NCI-H1417 (cell line): ENCODE measurements at regions not wholly inside any gene's neighbourhood (a gene's known extent, or its start where the extent isn't known, plus 50 kb on each side); places are given as distances from the start of the nearest gene placed in this dataset.
"Not testable (repeated sequence)": the region's sequence is repeated elsewhere in the genome, so short reads cannot be mapped to it uniquely, and the experiment has no call there.

Experiments
- DNase-seq, 3 experiments: peaks; one replicate each; lab custom pipeline; 2025; lab: John Stamatoyannopoulos, UW

GRCh38 chr6:119493980-119494379 is 144.4 kb upstream of the MAN1A1 start:
- peak in 2 of 3 experiments; percentile 25 to 73 for DNase-seq

- not testable (repeated sequence) for DNase-seq
Measured at GRCh38 chr6:119491112-119491511, 141.6 kb upstream of the MAN1A1 start.

- not testable (repeated sequence) for DNase-seq
Measured at GRCh38 chr6:119490050-119490449, 140.5 kb upstream of the MAN1A1 start.

DNA sequence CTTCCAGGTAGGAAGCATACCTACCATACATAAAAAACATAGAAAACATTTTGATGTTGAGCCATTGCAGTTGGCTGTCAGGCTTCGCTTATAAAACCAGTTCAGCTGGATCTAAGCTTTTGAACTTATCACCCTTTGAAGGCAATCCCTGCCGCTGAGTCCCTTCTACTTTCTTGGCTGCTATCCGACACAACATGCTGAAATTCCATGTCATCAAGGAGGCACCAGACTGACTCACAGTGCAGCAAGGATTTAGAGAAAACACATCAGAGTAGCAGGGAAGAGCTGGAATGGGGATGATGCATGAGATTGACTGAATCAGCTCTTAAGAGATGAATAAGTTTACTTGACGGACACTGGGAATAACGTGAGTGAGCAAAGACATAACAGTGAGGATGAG is 135.0 kb upstream of the MAN1A1 start:
- DNase-seq: no peak

DNA sequence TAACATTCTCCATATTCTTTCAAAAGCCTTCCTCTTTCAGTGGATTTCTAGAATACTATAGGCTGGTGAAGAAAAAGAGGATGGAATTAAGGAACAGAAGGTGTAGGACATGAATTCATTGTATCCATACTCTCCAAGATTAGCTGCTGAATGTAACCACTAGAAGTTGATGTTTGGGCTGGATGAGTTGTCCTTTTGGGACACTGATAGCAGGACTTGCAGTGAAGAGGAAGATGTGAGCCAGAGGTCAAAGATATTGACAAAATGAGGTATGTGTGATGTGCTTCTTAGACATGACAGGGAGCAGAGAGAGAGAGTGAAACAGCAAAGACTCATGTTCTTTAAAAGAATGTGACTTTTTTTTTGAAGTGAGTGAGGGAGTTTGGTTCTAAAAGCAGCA is 134.3 kb upstream of the MAN1A1 start:
- no peak for DNase-seq

DNA sequence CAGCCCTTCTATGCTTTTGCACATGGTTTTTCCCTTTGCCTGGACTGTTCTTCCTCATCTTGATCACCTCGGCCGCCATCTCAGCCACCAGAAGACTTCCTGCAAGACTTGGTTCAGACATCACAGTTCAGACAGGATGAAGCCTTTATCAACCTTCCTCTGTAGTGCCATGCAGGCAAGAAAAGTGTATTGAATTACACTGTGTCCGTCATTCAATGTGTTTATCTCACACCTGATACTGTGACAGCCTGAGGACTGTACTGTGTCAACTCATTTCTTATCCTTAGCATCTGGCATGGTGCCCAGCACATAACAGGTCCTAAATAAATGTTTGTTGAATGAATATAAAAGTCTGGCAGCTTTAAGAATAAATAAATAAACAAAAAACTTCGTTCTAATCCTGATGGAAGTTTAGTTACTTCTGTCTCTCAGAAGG is 133.3 kb upstream of the MAN1A1 start:
- no peak for DNase-seq

- no peak for DNase-seq
Measured at GRCh38 chr6:119481976-119482375, 132.4 kb upstream of the MAN1A1 start.

DNA sequence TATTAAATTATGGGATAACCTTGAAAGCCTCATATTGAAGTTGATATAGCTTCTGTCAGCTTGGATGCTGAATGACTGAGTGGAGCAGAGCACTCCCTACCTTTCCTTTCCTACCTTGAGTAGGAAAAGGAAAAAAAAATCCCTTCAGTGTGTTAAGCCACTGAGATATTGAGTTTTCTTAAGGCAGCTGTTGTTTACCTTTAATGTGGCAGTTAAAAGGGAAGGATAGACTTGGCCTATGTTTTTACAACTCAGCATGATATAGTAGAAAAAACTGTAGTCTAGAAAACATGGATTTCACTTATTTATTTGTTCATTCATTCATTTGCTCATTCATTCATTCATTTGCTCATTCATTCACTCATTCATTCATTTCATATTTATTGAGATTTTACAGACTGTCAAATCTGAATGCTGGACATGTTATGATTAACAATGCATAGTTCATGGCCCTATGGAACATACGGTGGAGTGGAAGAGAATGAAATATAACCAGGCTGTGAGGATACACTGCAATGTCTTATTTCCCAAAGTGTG is 131.5 kb upstream of the MAN1A1 start:
- no peak for DNase-seq

DNA sequence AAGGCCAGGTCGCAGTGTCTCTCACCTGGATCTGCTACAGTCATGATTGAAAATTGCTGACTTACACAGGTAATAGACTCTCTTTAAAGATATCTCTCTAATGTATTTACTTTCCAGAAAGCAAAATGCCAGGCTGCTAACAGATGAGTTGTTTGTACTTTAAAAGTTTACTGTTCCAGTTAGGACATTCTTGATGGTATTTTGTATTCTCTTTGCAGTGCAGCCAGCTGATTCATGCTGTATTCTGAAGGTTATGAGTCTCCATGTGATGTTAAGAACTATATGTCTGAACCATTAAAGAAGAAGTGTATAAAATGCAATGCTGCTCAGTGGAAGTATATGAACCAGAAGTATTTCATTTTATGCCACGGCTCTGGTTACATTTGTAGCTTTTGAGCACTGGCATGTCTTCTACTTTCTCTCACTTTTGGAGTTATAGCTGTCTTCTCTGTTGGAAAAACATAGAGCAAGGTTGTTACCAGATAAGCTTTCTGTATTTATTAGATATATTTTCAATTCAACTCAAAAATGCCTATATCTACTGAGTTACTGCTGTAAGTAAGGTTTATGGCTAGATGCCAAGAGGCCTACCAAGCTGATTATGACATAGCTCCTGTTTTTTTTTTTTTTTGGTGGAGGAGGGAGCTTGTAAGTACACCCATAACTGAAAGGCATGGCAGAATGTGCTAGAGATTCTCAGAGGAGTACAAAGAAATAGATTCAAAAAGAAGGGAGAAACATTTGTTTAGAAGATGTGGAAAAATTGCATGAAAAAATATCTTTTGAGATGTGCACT is 130.5 kb upstream of the MAN1A1 start:
- DNase-seq: peak in 1 of 3 experiments; percentile 4

DNA sequence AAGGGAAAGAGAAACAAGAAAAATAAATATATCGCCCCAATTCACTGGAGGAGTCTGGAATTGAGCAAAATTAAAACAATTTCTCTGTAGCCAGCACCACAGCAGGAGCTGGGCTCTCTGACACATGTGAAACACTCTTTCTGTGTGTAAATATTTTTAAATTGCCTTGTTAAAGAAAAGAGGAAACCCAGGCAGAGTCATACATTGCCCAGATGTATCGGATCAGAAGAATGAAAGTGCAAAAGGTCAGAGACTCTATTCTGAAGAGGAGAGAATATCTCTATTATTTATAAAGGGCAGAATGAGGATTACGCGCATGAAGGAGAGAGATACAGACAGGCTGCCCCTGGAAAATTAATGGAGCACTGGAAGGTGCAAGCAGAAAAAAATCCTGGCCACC is 127.0 kb upstream of the MAN1A1 start:
- DNase-seq: no peak

GRCh38 chr6:119476024-119476423 is 126.5 kb upstream of the MAN1A1 start:
- no peak for DNase-seq

DNA sequence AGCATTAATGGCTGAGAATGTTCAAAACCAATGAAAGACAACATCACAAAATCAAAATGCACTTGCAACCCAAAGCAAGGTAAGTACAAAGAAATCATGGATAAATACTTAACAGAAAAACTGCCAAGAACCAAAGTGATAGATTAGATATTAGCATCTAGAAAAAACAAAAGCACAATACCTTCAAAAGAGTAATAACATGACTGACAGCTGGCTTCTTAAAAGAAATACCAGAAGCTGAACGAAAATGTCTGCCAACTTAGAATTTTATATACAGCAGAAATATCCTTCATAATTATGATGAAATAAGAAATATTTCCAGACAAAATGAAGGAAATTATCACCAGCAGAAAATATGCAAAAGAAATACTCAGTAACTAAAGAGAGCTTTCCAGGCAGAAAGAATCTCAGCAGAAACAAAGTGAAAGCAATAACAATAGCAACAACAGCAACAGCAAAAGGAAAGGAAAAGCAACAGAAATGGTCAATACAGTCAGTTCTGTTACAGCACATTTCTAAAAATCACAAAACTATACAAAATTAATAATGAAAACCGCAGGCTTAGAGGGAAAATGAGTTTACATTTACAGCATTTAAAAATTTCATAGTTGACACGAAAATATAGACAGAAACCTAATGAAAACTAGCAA is 121.5 kb upstream of the MAN1A1 start:
- DNase-seq: no peak

DNA sequence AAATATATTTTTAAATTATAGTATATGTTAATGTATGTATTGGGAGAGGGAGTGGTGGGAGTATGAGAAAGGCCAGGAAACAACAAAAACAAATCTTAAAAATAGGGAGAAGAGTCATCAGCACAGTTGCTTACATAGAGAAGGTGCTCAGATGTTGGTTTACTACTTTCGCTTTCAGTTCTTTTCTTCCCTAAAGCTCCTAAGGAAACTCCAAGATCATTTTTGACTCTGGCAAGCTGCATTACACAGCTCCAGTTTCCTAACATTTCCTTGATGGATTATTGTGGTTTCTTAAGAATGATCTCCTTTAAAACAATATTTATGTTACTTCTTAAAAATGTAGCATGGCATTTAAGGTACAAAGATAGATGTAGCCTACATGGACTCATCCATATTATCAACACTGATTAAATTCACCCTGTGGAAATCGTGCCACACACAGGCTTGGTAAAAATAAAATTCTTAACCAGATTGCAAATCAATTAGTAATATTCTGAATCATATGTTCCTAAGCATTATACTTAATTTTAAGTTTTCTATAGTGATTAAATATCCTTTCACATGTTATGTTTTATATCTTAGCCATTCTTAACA is 118.0 kb upstream of the MAN1A1 start:
- DNase-seq: no peak

DNA sequence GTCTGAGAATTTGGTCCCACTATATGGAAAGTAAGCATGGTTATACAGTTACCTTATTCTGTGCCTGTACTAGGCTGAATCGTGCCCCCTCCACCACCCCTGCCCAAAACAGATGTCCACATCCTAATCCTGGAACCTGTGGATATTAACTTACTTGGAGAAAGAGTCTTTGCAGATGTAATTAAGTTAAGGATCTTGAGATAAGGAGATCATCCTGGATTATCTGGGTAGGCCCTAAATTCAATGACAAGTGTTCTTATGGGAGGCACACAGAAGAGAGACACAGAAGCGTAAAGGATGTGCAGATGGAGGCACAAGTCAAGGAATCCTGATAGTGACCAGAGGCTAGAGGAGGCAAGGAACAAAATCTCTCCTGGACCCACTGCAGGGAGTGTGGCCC is 116.7 kb upstream of the MAN1A1 start:
- no peak for DNase-seq

DNA sequence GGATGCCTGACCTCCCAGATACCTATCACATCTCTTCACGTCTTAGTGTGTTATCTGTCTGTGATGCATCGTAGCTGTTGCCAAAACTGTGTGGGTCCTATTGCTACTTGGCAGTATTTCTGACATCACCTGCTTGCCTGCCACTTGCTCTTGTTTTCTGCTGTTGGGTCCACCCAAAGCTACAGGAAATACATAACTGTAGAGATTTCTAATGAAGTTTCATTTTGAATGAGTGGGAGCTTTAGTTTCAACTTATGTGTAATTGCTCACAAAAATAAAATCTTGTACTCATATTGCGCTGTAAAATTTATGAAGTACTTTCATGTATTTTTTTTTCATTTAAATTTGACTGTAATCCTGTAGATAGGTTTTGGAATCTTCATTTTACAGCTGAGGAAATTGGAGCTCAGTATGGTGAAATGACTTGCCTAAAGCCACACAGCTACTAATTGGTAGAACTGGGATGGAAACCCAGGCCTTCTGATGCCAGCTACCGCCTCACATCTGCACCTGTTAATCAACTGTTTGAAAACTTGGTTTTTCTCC is 113.6 kb upstream of the MAN1A1 start:
- DNase-seq: no peak

- no peak for DNase-seq
Measured at GRCh38 chr6:119461187-119461586, 111.6 kb upstream of the MAN1A1 start.

GRCh38 chr6:119459207-119459974 is 109.8 kb upstream of the MAN1A1 start:
- no peak for DNase-seq

DNA sequence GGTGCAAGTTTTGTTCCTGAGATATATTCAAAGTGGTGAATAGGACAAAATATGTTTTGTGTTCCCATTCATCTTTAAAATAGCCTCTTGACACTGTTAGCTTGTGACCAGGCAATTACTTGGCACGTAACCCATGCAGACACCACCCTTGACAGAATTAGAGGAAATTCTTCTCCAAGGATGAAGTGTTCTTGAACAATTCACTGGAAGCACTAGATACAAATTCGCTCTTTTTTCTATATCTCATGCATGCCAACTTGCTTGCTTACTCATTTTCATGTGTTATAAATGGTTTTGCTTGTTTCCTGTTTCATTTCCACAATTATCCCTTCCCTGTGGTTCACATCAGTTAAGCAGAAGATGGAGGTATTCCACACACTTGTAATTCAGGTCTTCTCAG is 105.2 kb upstream of the MAN1A1 start:
- DNase-seq: no peak

DNA sequence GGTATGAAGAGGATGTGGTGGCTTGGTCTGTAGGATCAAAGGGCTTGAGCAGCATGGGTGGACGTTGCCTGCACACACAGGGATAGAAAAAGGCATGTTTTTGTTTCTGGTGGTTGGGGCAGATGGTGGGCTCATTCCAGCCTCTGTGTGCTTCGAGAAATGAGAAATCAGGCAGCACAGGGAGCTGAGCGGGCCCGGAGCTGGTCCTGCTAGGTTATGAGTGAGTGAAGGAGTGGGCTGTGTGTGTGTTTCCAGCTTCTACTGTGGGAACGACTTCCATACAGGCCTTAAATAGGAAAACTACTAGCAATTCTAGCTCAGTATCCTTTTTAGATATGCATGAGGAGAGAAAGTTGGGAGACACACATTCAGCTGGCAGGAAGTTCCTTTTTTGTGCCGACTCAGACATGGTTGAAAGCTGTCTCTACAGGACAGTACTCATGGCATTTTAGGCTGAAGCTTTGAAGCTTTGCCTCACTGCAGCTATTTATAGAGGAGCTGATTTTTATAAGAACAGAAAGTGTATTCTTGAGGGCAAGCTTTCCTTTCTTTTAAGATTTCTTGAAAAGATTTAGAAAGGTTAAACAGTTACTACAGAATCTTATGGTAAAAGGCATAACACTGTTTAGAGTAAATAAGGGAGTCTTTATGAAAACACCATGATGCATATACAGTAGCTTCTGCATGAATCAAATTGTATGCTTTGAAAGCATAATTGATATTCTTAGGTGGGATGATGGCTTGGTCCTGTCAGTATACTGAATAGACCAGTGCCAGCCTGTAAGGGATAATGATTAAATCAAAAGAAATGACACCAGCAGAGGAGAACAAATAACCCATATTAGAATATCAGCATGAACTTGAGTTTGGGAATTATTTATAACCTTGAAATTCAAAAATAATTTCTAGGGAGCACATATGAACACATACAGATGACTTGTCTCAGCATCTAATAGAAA is 104.0 kb upstream of the MAN1A1 start:
- no peak for DNase-seq

- no peak for DNase-seq
Measured at GRCh38 chr6:119449331-119450156, 100.0 kb upstream of the MAN1A1 start.
